Liver (tissue), 7 donors: ENCODE measurements at regions not wholly inside any gene's neighbourhood (a gene's known extent, or its start where the extent isn't known, plus 50 kb on each side); places are given as distances from the start of the nearest gene placed in this dataset.

Experiments
- DNase-seq: peaks from one replicate; pipeline ENCODE4 v3.0.0-alpha.2; 2017; ENCODE audit warnings: low spot score
- H3K27ac ChIP-seq, 2 donors: one replicate each; pipeline ENCODE4 v1.7.0; 2013; ENCODE audit warnings: inconsistent platforms in 2 of 2, low read length in 2 of 2, control low read depth in 1 of 2, low read depth in 1 of 2, mild to moderate bottlenecking in 1 of 2
- H3K27me3 ChIP-seq, 4 donors: one replicate each; pipeline versions ENCODE4 v1.6.1 to v1.7.0; 2013; ENCODE audit warnings: low read length in 3 of 4, inconsistent platforms in 1 of 4, mild to moderate bottlenecking in 1 of 4, moderate library complexity in 1 of 4; ENCODE audit not compliant: control insufficient read depth in 4 of 4, insufficient read depth in 4 of 4
- H3K36me3 ChIP-seq, 4 donors: one replicate each; pipeline versions ENCODE4 v1.6.1 to v1.7.0; 2013; ENCODE audit warnings: low read length in 3 of 4, mild to moderate bottlenecking in 3 of 4, low read depth in 1 of 4, moderate library complexity in 1 of 4; ENCODE audit not compliant: control insufficient read depth in 4 of 4, insufficient read depth in 3 of 4
- H3K4me1 ChIP-seq, 4 donors: one replicate each; pipeline versions ENCODE4 v1.6.1 to v1.7.0; 2013; ENCODE audit warnings: low read length in 3 of 4, mild to moderate bottlenecking in 3 of 4, moderate library complexity in 1 of 4; ENCODE audit not compliant: control insufficient read depth in 4 of 4, insufficient read depth in 4 of 4
- H3K4me3 ChIP-seq, 3 donors: one replicate each; pipeline versions ENCODE4 v1.6.1 to v1.7.0; 2013; ENCODE audit warnings: low read length in 3 of 3, control low read depth in 1 of 3, low read depth in 1 of 3, mild to moderate bottlenecking in 1 of 3
- H3K9ac ChIP-seq, 2 donors: one replicate each; pipeline ENCODE4 v1.7.0; 2013; ENCODE audit warnings: low read length in 2 of 2, mild to moderate bottlenecking in 2 of 2, moderate library complexity in 2 of 2, control low read depth in 1 of 2, low read depth in 1 of 2
- H3K9me3 ChIP-seq, 4 donors: one replicate each; pipeline versions ENCODE4 v1.6.1 to v1.7.0; 2013; ENCODE audit warnings: low read length in 3 of 4; ENCODE audit not compliant: control insufficient read depth in 4 of 4
- ATF3 ChIP-seq: IDR thresholded peaks from 2 replicates; pipeline ENCODE4 v1.6.1; 2016; ENCODE audit warnings: antibody characterized with exemption
- EGR1 ChIP-seq, 2 donors: IDR thresholded peaks; 2 replicates each; pipeline ENCODE4 v1.6.1; 2016 to 2018; ENCODE audit warnings: antibody characterized with exemption in 2 of 2, low read depth in 2 of 2
- FOXA1 ChIP-seq: IDR thresholded peaks from 2 replicates; pipeline ENCODE4 v1.6.1; 2016; ENCODE audit warnings: antibody characterized with exemption
- FOXA2 ChIP-seq: IDR thresholded peaks from 2 replicates; pipeline ENCODE4 v1.6.1; 2016; ENCODE audit warnings: antibody characterized with exemption
- GABPA ChIP-seq, 2 donors: IDR thresholded peaks in 1 of 2; conservative IDR thresholded peaks in 1 of 2; 2 replicates each; pipeline ENCODE4 v1.6.1; 2016; ENCODE audit warnings: antibody characterized with exemption in 2 of 2, mild to moderate bottlenecking in 1 of 2, moderate library complexity in 1 of 2
- HNF4A ChIP-seq, 2 donors: conservative IDR thresholded peaks; 2 replicates each; pipeline ENCODE4 v1.6.1; 2016; ENCODE audit warnings: antibody characterized with exemption in 2 of 2, mild to moderate bottlenecking in 2 of 2
- HNF4G ChIP-seq: IDR thresholded peaks from 2 replicates; pipeline ENCODE4 v1.6.1; 2016; ENCODE audit warnings: antibody characterized with exemption
- JUND ChIP-seq, 2 donors: IDR thresholded peaks; 2 replicates each; pipeline ENCODE4 v1.6.1; 2016; ENCODE audit warnings: antibody characterized with exemption in 2 of 2
- MAX ChIP-seq: IDR thresholded peaks from 2 replicates; pipeline ENCODE4 v1.6.1; 2016; ENCODE audit warnings: antibody characterized with exemption
- RAD21 ChIP-seq, 2 donors: IDR thresholded peaks; 2 replicates each; pipeline ENCODE4 v1.6.1; 2016; ENCODE audit warnings: antibody characterized with exemption in 2 of 2, mild to moderate bottlenecking in 2 of 2
- REST ChIP-seq: IDR thresholded peaks from 2 replicates; pipeline ENCODE4 v1.6.1; 2016; ENCODE audit warnings: antibody characterized with exemption, mild to moderate bottlenecking
- RXRA ChIP-seq, 2 donors: IDR thresholded peaks; 2 replicates each; pipeline ENCODE4 v1.6.1; 2017 to 2018; ENCODE audit warnings: antibody characterized with exemption in 2 of 2, mild to moderate bottlenecking in 1 of 2
- SP1 ChIP-seq: IDR thresholded peaks from 2 replicates; pipeline ENCODE4 v1.6.1; 2018; ENCODE audit warnings: antibody characterized with exemption, mild to moderate bottlenecking
- TAF1 ChIP-seq: conservative IDR thresholded peaks from 2 replicates; pipeline ENCODE4 v1.6.1; 2016; ENCODE audit warnings: antibody characterized with exemption, mild to moderate bottlenecking
- YY1 ChIP-seq: IDR thresholded peaks from 2 replicates; pipeline ENCODE4 v1.6.1; 2016; ENCODE audit warnings: antibody characterized with exemption, mild to moderate bottlenecking
- ZBTB33 ChIP-seq: IDR thresholded peaks from 2 replicates; pipeline ENCODE4 v1.6.1; 2016; ENCODE audit warnings: antibody characterized with exemption
- WGBS: extraction: QIAGEN DNeasy Blood & Tissue Kit; methylation state at CpG from one replicate; pipeline ENCODE4 v1.1.7; 2013; 5-methylcytosine and 5-hydroxymethylcytosine counted together
- donor health status: healthy.
- donor health status: healthy.
- donor health status: healthy.
- donor health status: healthy.

- 65% methylated on average over 2 of the region's 2 CpGs for WGBS
- Histone ChIP-seq H3K36me3 (no peaks in the 10 kb centered on the region), H3K9me3 (peaks cover 0 to 3% (median 0%) of the 10 kb centered on the region in 4 donors), H3K4me3 (no peak overlapping the region), H3K27ac (no peak overlapping the region), H3K27me3 (no peaks in the 10 kb centered on the region), H3K4me1 (no peaks in the 10 kb centered on the region), H3K9ac (no peak overlapping the region)
- TF ChIP-seq HNF4G, result no peak
- no peak for TF ChIP-seq GABPA (IDR thresholded peaks at IDR 0.05 in 1 of 2, conservative IDR thresholded peaks at IDR 0.05 in 1 of 2)
- no peak for TF ChIP-seq ZBTB33
- no peak for TF ChIP-seq ATF3
- no peak for TF ChIP-seq YY1
- no peak for TF ChIP-seq JUND (IDR thresholded peaks at IDR 0.05)
- TF ChIP-seq REST, result no peak
- TF ChIP-seq SP1, result no peak
- TF ChIP-seq RXRA (IDR thresholded peaks at IDR 0.05), result no peak
- TF ChIP-seq EGR1 (IDR thresholded peaks at IDR 0.05; ENCODE audit: low read depth in 2 of 2), result no peak
- no peak for TF ChIP-seq FOXA2
- TF ChIP-seq TAF1, result no peak
- TF ChIP-seq MAX, result no peak
- TF ChIP-seq FOXA1, result no peak
- TF ChIP-seq HNF4A (conservative IDR thresholded peaks at IDR 0.05), result no peak
- TF ChIP-seq RAD21 (IDR thresholded peaks at IDR 0.05), result no peak
- DNase-seq, result no peak
Measured at GRCh38 chrX:20639115-20639514, 372.4 kb upstream of the RPS6KA3 start.

GRCh38 chrX:20637351-20637750, 370.6 kb upstream of the RPS6KA3 start:
- no peak overlapping the region for H3K27ac ChIP-seq
- WGBS, result 95% methylated on average over 2 of the region's 2 CpGs
- no peak overlapping the region for H3K4me3 ChIP-seq
- H3K9me3 ChIP-seq, result peaks cover 0 to 3% (median 0%) of the 10 kb centered on the region in 4 donors
- H3K27me3 ChIP-seq, result no peaks in the 10 kb centered on the region
- DNase-seq, result no peak
- no peak for TF ChIP-seq TAF1
- TF ChIP-seq HNF4G, result no peak
- TF ChIP-seq ATF3, result no peak
- TF ChIP-seq HNF4A (conservative IDR thresholded peaks at IDR 0.05), result no peak
- no peaks in the 10 kb centered on the region for H3K36me3 ChIP-seq
- H3K4me1 ChIP-seq, result no peaks in the 10 kb centered on the region
- H3K9ac ChIP-seq, result no peak overlapping the region
